A549 (cell line): ENCODE measurements at regions not wholly inside any gene's neighbourhood (a gene's known extent, or its start where the extent isn't known, plus 50 kb on each side); places are given as distances from the start of the nearest gene placed in this dataset.
"Not testable (repeated sequence)": the region's sequence is repeated elsewhere in the genome, so short reads cannot be mapped to it uniquely, and the experiment has no call there.

Source experiments
- ATAC-seq, 2 experiments: fragments of 200-7000 bp in 1 of 2; fragments of >200 bp in 1 of 2; cut with Nextera tagmentation in 1 of 2; cut with Tn5 transposase in 1 of 2; 3 replicates each; pipeline versions ENCODE4 v1.8.0 to v1.9.1; 2018 to 2020; ENCODE audit warnings: mild to moderate bottlenecking in 1 of 2, moderate library complexity in 1 of 2
- CTCF ChIA-PET: fragments of 300-600 bp; sonication (Branson Sonifier 250); formaldehyde crosslinking; extraction: SDS; loops from one replicate; lab custom pipeline; 2021; ENCODE audit warnings: antibody characterized with exemption, inconsistent platforms; lab: Yijun Ruan, JAX
- POLR2A ChIA-PET: fragments of 350-600 bp; formaldehyde crosslinking; extraction: SDS; loops from one replicate; lab custom pipeline; 2021; ENCODE audit warnings: antibody characterized with exemption, inconsistent platforms; lab: Yijun Ruan, JAX
- DNase-seq, 2 experiments: peaks; one replicate each; pipeline versions ENCODE4 v3.0.0 to v3.0.0-alpha.2; 2011 to 2016; ENCODE audit warnings: low read depth in 1 of 2, low spot score in 1 of 2
- FAIRE-seq: peaks from 2 replicates; lab custom pipeline; 2011; peaks lifted over from hg19 to GRCh38; lab: Jason Lieb, UNC
- H3K27ac ChIP-seq, 2 experiments: fragments of >200 bp; sonication (Bioruptor Twin); formaldehyde crosslinking; 3 replicates each; pipeline ENCODE4 v1.5.1; 2016 to 2017
- H3K4me1 ChIP-seq: fragments of >200 bp; sonication (Bioruptor Twin); formaldehyde crosslinking; 3 replicates; pipeline ENCODE4 v1.6.1; 2016
- H3K4me2 ChIP-seq: fragments of >200 bp; sonication (Bioruptor Twin); formaldehyde crosslinking; 3 replicates; pipeline ENCODE4 v1.6.1; 2016
- H3K4me3 ChIP-seq: fragments of >200 bp; sonication (Bioruptor Twin); formaldehyde crosslinking; 3 replicates; pipeline ENCODE4 v1.5.1; 2016
- H3K9me3 ChIP-seq: fragments of >200 bp; sonication (Bioruptor Twin); formaldehyde crosslinking; 3 replicates; pipeline ENCODE4 v1.6.1; 2016
- CBX2 ChIP-seq: fragments of 200-600 bp; sonication (generic); IDR thresholded peaks from 2 replicates; pipeline ENCODE4 v1.6.1; 2016; ENCODE audit warnings: low read depth, mild to moderate bottlenecking, borderline replicate concordance
- CBX8 ChIP-seq: fragments of 200-600 bp; sonication (generic); IDR thresholded peaks from 2 replicates; pipeline ENCODE4 v1.6.1; 2016
- CTCF ChIP-seq: fragments of >200 bp; sonication (Bioruptor Twin); formaldehyde crosslinking; IDR thresholded peaks from 3 replicates; pipeline ENCODE4 v1.5.1; 2016
- E2F6 ChIP-seq: IDR thresholded peaks from 2 replicates; pipeline ENCODE4 v1.6.1; 2012; ENCODE audit warnings: low read depth, borderline replicate concordance
- EHF ChIP-seq: fragments of 250-450 bp; sonication (Bioruptor Pico); IDR thresholded peaks from 2 replicates; pipeline ENCODE4 v1.5.0; 2020; ENCODE audit warnings: mild to moderate bottlenecking
- HES2 ChIP-seq: fragments of >200 bp; sonication (Bioruptor Twin); formaldehyde crosslinking; IDR thresholded peaks from 2 replicates; pipeline ENCODE4 v1.6.1; 2016
- HMGXB4 ChIP-seq: fragments of 250-450 bp; sonication (Bioruptor Pico); IDR thresholded peaks from 2 replicates; pipeline ENCODE4 v1.5.0; 2021; ENCODE audit warnings: mild to moderate bottlenecking, moderate library complexity, borderline replicate concordance
- HOXB13 ChIP-seq: fragments of 250-450 bp; sonication (Bioruptor Pico); IDR thresholded peaks from 2 replicates; pipeline ENCODE4 v1.5.0; 2020; ENCODE audit warnings: low read depth, mild to moderate bottlenecking, moderate library complexity
- JUNB ChIP-seq: fragments of >200 bp; sonication (Bioruptor Twin); formaldehyde crosslinking; IDR thresholded peaks from 2 replicates; pipeline ENCODE4 v1.6.1; 2016
- MAFK ChIP-seq: fragments of 450-650 bp; IDR thresholded peaks from 2 replicates; pipeline ENCODE4 v1.6.1; 2014; ENCODE audit not compliant: partially characterized antibody
- PHF8 ChIP-seq: fragments of 200-600 bp; sonication (generic); IDR thresholded peaks from 2 replicates; pipeline ENCODE4 v1.6.1; 2016; ENCODE audit warnings: low read depth, mild to moderate bottlenecking, antibody characterized with exemption, moderate library complexity, borderline replicate concordance
- POLR2A ChIP-seq: IDR thresholded peaks from 2 replicates; pipeline ENCODE4 v1.6.1; 2012; ENCODE audit warnings: mild to moderate bottlenecking, low read length
- RAD21 ChIP-seq, 2 experiments: fragments of >200 bp in 1 of 2; sonication (Bioruptor Twin) in 1 of 2; formaldehyde crosslinking in 1 of 2; IDR thresholded peaks in 1 of 2; conservative IDR thresholded peaks in 1 of 2; 2 replicates in 1 of 2; 3 replicates in 1 of 2; pipeline ENCODE4 v1.6.1; 2012 to 2018; ENCODE audit warnings: inconsistent platforms in 1 of 2
- REST ChIP-seq: fragments of 200-600 bp; sonication (generic); IDR thresholded peaks from 2 replicates; pipeline ENCODE4 v1.6.1; 2016; ENCODE audit warnings: antibody characterized with exemption, mild to moderate bottlenecking, moderate library complexity
- SREBF2 ChIP-seq: fragments of 450-650 bp; IDR thresholded peaks from 2 replicates; pipeline ENCODE4 v1.6.1; 2014; ENCODE audit warnings: mild to moderate bottlenecking, moderate library complexity
- TP53 ChIP-seq: fragments of 250-450 bp; sonication (Bioruptor Pico); IDR thresholded peaks from 2 replicates; pipeline ENCODE4 v1.5.0; 2021; ENCODE audit warnings: mild to moderate bottlenecking, moderate library complexity
- USF2 ChIP-seq: fragments of 450-650 bp; IDR thresholded peaks from 2 replicates; pipeline ENCODE4 v1.6.1; 2014; ENCODE audit warnings: antibody characterized with exemption
- WGBS: methylation state at CpG from one replicate; pipeline ENCODE4 v1.1.6; 2017; ENCODE audit errors: missing lambda C conversion rate; 5-methylcytosine and 5-hydroxymethylcytosine counted together

GRCh38 chr1:220475608-220476007 is 52.3 kb upstream of the MARK1 start:
- ATAC-seq, DNase-seq, H3K4me3 ChIP-seq, H3K4me1 ChIP-seq, CTCF ChIA-PET, FAIRE-seq, H3K9me3 ChIP-seq, H3K27ac ChIP-seq, H3K4me2 ChIP-seq, POLR2A ChIA-PET: not testable (repeated sequence)
- no CpG with 5 or more reads among the region's 35 CpGs for WGBS

- H3K4me1 ChIP-seq, FAIRE-seq: not testable (repeated sequence)
Observed at GRCh38 chr1:220475141-220475540, 52.8 kb upstream of the MARK1 start.

GRCh38 chr1:220473440-220473839 is 54.5 kb upstream of the MARK1 start:
- H3K4me2 ChIP-seq: no peak overlapping the region

More at GRCh38 chr1:220475141-220475540, 52.8 kb upstream of the MARK1 start:
- CTCF ChIA-PET, DNase-seq, H3K4me3 ChIP-seq, POLR2A ChIA-PET, H3K9me3 ChIP-seq, H3K27ac ChIP-seq, H3K4me2 ChIP-seq, ATAC-seq: not testable (repeated sequence)
- 59% methylated on average over 8 of the region's 8 CpGs for WGBS

More at GRCh38 chr1:220473440-220473839, 54.5 kb upstream of the MARK1 start:
- TF ChIP-seq RAD21 (conservative IDR thresholded peaks at IDR 0.05 in 1 of 2, IDR thresholded peaks at IDR 0.05 in 1 of 2) (no peak), HOXB13 (no peak), CTCF (no peak), E2F6 (no peak), MAFK (no peak), PHF8 (no peak), HMGXB4 (CRISPR knock-in tag) (no peak), REST (no peak), HES2 (no peak), CBX8 (no peak), POLR2A (no peak), USF2 (no peak), EHF (CRISPR knock-in tag) (no peak), CBX2 (no peak), TP53 (CRISPR knock-in tag) (no peak), SREBF2 (no peak), JUNB (no peak)
- Histone ChIP-seq H3K27ac (no peak overlapping the region), H3K4me3 (no peak overlapping the region), H3K4me1 (no peaks in the 10 kb centered on the region), H3K9me3 (no peaks in the 10 kb centered on the region)
- DNase-seq (no peak), ATAC-seq (no peak), FAIRE-seq (peak; percentile 32)
- POLR2A ChIA-PET: no interaction called here
- 52% methylated on average over 2 of the region's 2 CpGs for WGBS
- CTCF ChIA-PET: no interaction called here
